ENCODE measurements at regions not wholly inside any gene's neighbourhood (a gene's known extent, or its start where the extent isn't known, plus 50 kb on each side); places are given as distances from the start of the nearest gene placed in this dataset.

GRCh38 chr13:84400706-84401105 is 518.4 kb upstream of the SLITRK1 start:
- no peak for DNase-seq (ENCODE audit: low read depth in 2 of 2, low spot score in 1 of 2)

DNA sequence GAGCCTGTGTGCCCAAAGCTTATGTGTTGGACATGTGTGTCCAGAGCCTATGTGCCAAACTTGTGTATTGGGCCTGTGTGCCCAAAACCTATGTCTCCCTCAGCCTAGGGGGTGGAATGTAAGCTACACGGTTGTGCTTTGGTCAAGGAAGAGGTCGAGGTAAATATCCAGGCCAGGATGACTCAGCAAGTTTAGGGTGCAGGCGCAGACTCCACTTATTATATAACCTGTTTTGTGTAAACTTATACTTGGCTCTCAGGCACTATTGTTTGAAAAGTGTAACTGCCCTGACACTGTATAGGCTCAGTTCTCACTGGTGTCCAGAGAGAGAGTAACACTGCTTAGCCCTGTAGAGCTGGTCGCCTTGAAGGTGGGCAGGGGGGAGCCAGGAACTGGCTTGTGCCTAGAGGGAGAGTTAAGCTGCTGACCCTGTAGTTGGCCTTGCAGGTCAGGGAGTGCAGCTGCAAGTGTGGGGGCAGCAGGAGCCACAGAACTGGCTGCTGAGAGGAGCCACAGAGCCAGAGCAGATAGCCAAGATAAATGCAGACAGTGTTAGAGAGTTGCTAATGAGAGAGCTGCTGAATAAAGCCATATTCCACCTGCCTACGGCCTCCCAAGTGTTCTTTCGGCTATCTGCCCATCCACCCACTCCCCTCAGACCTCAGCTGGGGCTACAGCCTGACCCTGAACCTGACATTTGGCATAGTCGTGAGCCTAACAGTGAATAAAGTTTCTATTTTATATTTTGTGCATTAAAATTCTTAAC is 517.2 kb upstream of the SLITRK1 start:
- DNase-seq (ENCODE audit: low read depth in 2 of 2, low spot score in 1 of 2), result no peak

- no peak for DNase-seq (ENCODE audit: low read depth in 2 of 2, low spot score in 1 of 2)
These were observed 511.8 kb upstream of the SLITRK1 start for GRCh38 chr13:84393981-84394625.

DNA sequence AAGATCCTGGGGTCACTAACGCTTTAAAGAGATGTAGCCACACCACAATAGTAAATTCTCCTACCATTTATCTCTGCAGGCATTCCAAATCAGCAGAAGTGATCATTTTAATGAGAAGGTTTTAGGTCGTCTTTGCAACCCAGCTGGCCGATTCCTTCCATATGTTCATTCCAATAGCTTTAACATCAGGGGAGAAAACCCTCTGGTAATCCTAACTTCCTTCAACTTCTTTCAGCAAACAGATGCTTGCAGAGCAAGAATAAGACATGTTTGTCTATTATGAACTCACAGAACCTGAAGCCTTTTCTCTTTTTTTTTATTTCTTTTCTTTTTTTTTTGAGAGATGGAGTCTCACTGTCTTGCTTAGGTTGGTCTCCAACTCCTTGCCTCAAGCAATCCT is 498.6 kb upstream of the SLITRK1 start:
- no peak for DNase-seq (ENCODE audit: low read depth in 2 of 2, low spot score in 1 of 2)

DNA sequence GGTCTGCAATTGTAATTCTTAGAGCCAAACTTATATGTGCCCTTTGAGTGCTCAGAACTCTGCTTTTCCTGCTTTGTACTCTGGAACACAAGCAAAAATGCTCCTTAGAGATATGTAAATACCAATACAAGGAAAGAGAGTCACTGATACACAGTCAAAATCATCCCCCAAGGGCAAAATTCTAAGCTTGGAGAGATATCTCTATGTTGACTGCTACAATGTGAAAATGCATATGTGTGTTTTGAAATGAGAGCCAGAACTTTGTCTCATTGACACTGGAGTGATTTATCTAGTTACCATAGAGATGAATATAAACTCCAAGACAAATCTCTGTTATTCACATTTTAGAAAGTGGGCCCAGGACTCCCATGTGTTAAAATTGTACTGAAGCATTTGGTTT is 494.8 kb upstream of the SLITRK1 start:
- no peak for DNase-seq (ENCODE audit: low read depth in 2 of 2, low spot score in 1 of 2)

- DNase-seq (ENCODE audit: low read depth in 2 of 2, low spot score in 1 of 2), result no peak
These were observed 484.2 kb upstream of the SLITRK1 start for GRCh38 chr13:84366506-84366905.

DNA sequence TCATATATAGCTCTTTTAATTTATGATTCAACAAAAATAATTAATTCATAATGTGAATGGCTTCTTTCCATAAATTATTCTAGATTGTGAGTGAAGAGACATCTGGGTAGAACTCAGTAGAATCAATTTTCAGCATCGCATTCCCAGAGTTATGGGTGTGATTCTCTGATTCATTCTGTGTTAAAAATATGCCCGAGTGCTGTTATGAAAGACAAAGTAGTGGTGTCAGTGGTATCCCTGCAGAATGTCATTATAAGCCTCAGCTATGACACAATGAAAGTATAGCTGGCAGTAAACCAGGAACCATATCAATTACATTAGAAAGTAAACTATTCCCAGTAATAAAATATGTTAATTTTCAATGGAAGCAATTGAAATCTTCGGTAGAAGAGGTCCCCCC is 480.5 kb upstream of the SLITRK1 start:
- no peak for DNase-seq (ENCODE audit: low read depth in 2 of 2, low spot score in 1 of 2)

- DNase-seq (ENCODE audit: low read depth in 2 of 2, low spot score in 1 of 2), result no peak
These were observed 478.5 kb upstream of the SLITRK1 start for GRCh38 chr13:84360822-84361221.

DNA sequence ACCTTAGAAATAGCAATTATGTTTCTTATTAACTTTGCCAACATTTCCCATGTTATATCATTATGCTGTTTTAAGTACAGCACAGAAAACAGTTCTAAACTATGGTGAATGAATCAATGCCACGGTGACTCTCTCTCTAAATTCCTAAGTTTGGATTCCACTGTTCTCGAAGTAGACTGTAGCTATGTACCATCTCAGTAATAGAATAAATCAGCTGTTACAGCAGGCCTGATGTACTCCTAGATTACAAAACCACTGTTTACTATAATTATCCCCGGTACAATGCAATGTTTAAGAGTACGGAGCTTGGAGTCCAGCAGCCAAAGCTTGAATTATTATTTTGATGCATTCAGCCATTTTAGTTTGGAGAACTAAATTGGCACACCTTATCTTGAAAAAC is 476.3 kb upstream of the SLITRK1 start:
- no peak for DNase-seq (ENCODE audit: low read depth in 2 of 2, low spot score in 1 of 2)

GRCh38 chr13:84352946-84353345 is 470.7 kb upstream of the SLITRK1 start:
- no peak for DNase-seq (ENCODE audit: low read depth in 2 of 2, low spot score in 1 of 2)

- no peak for DNase-seq (ENCODE audit: low read depth in 2 of 2, low spot score in 1 of 2)
These were observed 457.2 kb upstream of the SLITRK1 start for GRCh38 chr13:84339456-84339855.

GRCh38 chr13:84332346-84332745 is 450.1 kb upstream of the SLITRK1 start:
- no peak for DNase-seq (ENCODE audit: low read depth in 2 of 2, low spot score in 1 of 2)

DNA sequence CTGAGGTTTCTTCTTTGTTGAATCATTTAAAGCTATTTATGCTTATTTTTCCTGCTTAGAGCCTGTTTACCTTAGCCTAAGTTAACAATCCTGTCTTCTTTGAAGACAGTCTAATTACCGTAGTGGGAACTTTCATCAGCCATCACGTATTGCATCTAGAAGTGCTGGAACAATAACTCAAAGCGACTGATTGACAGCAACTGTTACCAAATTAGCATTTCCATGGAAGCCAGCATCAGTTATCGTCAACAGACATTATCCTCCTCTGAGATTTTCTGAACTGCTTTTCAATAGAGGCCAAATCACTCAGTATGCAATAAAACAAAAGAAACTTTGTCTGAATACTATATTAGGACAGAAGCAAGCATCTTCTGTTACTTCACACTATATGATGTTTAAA is 433.3 kb upstream of the SLITRK1 start:
- DNase-seq (ENCODE audit: low read depth in 2 of 2, low spot score in 1 of 2), result no peak

DNA sequence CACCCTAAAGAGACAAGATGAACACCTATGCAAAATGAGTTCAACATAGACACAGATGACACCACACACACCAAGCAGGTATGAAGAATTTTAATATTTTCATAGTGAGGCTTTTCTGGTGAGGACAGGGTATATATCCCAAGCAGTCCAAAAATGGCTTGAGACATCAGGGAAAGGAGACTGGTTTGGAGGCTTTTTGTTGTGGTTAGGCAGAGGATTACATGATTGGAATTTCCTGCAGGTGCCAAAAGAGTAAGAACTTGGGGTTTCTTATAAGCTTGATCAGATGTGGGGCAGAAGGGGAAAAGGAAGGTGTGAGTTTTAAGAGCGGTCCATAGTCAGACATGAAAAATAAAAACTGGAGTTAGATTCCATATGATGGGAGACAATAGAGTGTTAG is 420.8 kb upstream of the SLITRK1 start:
- no peak for DNase-seq (ENCODE audit: low read depth in 2 of 2, low spot score in 1 of 2)

GRCh38 chr13:84297251-84297650 is 415.0 kb upstream of the SLITRK1 start:
- DNase-seq (ENCODE audit: low read depth in 2 of 2, low spot score in 1 of 2), result no peak

- no peak for DNase-seq (ENCODE audit: low read depth in 2 of 2, low spot score in 1 of 2)
These were observed 414.1 kb upstream of the SLITRK1 start for GRCh38 chr13:84296401-84296800.

- DNase-seq (ENCODE audit: low read depth in 2 of 2, low spot score in 1 of 2), result no peak
These were observed 412.3 kb upstream of the SLITRK1 start for GRCh38 chr13:84294576-84294975.

DNA sequence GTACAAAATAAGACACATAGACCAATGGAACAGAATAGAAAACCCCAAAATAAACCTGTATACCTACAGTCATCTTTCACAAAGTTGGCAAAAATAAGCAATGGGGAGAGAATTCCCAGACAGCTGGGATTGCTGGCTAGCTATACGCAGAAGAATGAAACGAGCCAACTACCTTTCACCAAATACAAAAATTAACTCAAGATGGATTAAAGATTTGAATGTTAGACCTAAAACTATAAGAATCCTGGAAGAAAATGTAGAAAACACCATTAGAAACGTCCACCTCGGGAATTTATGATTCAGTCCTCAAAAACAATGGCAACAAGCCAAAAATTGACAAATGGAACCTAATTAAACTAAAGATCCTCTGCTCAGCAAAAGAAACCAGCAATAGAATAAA is 408.1 kb upstream of the SLITRK1 start:
- no peak for DNase-seq (ENCODE audit: low read depth in 2 of 2, low spot score in 1 of 2)

- DNase-seq (ENCODE audit: low read depth in 2 of 2, low spot score in 1 of 2), result no peak
These were observed 396.9 kb upstream of the SLITRK1 start for GRCh38 chr13:84279166-84279565.

- DNase-seq (ENCODE audit: low read depth in 2 of 2, low spot score in 1 of 2), result no peak
These were observed 390.7 kb upstream of the SLITRK1 start for GRCh38 chr13:84272877-84273562.

DNA sequence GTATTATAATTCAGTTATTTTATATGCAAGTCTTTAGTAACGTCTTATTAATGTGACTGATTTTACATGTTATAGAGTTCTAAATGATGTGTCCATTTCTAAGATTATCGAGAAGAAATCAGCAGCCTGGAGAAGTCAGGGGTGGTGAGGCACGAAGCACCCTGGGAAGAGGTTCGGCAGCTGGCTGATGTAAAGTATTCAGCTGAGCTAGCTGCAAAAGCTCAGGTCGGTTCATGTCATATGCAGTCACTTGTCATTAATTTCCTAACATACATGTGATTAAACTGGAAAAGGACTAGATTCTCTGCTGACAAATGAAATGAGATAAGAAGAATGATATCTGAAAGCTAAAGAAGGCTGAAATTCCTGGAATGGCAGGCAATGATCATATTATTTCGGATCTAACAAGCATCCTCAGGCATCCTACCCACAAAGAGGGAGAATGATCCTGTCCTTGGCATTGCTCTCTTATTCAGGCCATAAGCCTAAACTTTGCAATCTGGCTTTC is 383.0 kb upstream of the SLITRK1 start:
- no peak for DNase-seq (ENCODE audit: low read depth in 2 of 2, low spot score in 1 of 2)

All from stimulated activated CD8-positive, alpha-beta memory T cell treated with anti-CD3 and anti-CD28 coated beads, Interleukin-4, amount 100 ng/mL, for 4 hours (primary cell).